ENCODE measurements at regions not wholly inside any gene's neighbourhood (a gene's known extent, or its start where the extent isn't known, plus 50 kb on each side); places are given as distances from the start of the nearest gene placed in this dataset.
"Not testable (repeated sequence)": the region's sequence is repeated elsewhere in the genome, so short reads cannot be mapped to it uniquely, and the experiment has no call there.

DNA sequence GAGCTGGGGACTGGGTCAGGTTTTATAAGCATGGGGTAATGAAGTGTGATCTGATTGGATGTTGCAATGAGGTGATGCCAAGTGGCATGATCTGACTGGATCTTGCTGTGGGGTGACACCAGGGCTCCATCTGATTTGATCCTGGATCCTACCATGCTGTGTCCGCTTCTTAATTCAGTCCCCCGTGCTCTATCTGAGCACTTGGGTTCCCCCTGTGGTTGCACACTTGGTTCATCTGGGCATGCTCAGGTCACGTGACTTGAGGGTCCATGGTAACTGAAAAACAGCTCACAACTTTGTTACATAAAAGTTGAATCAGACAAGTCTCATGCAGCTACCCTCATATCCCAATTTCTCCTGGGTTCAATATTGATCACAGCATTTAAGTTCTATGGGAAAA, 448.6 kb upstream of the NRP1 start:
- no peak for DNase-seq (ENCODE audit: low read depth in 3 of 3)

DNA sequence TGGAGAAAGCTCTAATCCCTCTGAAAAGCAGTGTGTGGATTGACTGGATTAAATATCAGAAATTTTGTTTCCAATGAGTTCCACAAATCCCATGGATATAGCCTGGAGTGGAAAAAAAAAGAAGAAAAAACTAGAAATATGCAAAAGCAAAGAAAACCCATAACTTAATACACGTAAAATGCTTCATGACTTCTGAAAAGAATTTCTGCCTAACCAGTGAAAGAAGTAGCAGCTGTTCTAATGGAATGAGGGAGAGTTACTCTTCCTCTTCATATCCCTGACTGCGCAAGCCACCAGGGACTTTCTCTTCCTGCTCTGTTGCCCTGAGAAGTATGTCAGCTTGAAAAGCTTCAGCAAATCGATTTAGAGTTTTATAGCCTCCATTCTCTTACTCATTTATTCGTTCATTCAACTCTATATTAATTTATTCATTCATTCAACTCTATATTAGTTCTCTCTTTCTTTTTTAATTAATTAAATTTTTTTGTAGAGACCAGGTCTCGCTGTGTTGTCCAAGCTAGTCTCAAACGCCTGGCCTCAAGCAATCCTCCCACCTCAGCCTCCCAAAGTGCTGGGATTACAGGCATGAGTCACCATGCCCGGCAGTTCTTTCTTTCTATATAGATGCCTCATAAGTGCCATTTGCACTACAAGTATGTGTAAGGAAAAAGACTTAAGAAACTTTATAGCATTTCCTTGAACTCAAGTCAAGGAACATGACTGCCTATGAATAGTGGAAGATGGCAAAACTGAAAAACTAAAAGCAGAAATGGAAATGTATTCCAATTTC, 447.3 kb upstream of the NRP1 start:
- no peak for DNase-seq (ENCODE audit: low read depth in 3 of 3)

DNA sequence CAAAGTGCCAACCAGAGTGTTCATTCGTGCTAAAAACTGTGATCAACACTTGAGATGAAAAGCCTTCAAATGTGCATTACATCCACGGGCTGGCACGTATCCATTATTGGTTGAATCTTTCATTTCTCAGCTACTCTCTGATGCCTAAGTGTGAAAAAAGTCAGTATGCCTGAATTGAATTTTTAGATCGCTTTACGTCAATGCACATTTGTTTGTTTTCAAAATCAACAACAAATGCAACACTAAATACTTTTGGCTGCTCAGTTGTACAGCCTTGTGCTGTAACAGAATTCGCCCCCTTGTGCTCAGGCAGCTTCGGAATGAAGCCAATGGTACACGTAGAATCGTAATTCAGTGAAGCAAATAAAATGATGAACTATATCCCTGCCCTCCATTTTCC, 446.5 kb upstream of the NRP1 start:
- DNase-seq (ENCODE audit: low read depth in 3 of 3): no peak

DNA sequence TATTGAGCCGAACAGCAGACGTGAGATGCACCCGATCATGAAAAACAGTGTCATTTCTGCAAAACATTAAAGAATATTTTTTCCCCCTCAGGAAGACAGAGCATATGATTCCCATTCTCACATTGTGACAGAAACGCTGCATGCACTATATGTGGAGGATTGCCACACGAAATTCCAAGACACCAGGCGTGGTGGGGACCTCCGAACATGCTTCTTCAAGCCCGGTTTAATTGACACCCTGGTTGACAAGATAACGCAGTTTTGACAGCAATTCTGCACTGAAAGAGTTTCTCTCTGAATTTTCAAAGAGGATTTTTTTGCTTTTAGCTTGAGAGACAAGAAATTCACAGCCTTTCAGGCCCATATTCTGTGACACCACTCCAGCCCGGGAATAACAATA, 442.8 kb upstream of the NRP1 start:
- no peak for DNase-seq (ENCODE audit: low read depth in 3 of 3)

- no peak for DNase-seq (ENCODE audit: low read depth in 3 of 3)
Measured at GRCh38 chr10:33776419-33777070, 442.1 kb upstream of the NRP1 start.

GRCh38 chr10:33774857-33775256, 440.4 kb upstream of the NRP1 start:
- DNase-seq (ENCODE audit: low read depth in 3 of 3): no peak

DNA sequence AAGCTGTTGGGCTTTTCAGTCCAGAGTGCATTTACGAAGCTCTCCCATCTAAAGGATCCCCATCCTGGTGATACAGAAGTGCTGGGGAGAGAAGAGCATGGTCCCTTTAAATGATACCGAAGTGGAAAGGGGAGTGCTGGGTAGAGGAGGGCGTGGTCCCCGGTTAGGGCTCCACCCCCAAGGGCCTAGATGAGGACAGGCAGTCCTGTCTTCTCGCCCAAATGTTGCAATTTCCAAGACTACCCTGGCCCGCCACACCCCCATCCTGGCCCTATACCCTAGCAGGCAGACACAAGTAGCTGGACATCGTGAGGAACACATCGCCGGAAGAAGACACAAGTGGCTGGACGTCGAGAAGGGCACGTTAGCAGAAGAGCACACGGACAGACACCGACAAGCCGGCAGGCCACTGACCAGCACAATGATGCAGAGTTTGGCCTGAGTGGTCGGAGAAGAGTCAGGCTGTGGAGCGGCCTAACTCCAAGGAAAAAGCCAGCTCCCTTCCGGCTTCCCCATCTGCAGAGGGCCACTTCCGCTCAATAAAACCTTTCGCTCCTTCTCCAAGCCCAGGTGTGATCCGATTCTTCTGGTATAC, 439.5 kb upstream of the NRP1 start:
- no peak for DNase-seq (ENCODE audit: low read depth in 3 of 3)

DNA sequence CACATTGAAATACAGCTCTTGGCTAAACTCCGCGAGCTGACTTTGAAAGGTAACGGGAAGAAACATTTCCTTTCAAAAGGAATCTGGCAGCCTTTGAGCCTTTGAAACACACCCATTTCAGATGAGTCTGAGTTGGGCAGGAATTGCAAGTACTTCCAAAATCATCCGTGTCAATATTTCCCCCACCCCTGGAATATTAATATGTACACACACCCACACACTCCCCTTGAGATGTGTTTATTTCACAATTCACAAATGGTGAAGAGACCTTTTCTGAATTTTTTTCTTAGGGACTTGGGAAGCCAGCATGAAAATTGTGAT, 438.7 kb upstream of the NRP1 start:
- no peak for DNase-seq (ENCODE audit: low read depth in 3 of 3)

DNA sequence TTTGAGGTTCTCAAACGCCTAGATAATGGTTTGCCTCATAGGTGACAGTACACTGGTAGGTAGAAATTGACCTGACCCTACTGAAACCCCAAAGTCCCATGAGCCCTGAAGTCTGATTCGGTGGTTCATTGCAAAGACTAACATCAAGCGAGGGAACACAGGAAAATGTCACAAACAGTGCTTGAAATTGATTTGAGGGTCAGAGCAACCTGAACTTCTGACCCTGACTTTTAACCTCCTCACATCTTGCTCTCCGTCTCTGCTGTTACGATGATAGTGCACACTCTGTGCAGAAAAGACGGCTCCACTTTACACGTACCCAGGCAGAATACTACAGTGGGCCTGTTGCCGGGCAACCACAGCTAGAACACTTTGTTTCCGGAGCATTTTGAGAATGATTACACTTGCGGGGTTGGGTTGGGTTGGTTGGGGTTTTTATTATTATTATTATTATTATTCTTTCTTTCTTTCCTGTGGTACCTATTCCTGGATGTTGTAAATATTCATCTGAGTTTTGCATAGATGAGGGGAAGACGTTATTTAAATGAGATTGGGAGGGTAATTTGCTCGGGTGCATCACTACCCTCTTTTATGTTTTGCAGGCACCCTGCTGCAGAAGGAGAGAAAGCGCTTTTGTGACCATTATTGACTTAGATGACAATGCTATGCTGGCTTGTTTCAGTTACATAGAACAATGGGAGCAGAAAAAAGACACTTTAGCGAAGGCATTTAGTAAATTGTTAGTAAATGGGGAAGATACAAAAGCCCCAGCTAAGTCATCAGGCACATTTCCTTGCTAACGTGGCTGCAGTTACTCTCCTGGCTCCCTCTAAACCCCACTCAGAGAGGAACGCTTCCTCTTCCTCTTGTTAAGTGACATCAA, 438.1 kb upstream of the NRP1 start:
- no peak for DNase-seq (ENCODE audit: low read depth in 3 of 3)

DNA sequence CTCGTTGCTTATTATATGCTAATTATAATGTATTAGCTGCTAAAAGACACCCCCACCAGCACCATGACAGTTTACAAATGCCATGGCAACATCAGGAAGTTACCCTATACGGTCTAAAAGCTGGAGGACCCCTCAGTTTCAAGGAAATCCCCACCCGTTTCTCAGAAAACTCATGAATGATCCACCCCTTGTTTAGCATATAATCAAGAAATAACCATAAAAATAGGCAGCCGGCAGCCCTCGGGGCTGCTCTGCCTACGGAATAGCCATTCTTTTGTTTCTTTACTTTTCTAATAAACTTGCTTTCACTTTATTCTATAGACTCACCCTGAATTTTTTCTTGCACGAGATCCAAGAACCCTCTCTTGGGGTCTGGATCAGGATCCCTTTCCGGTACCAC, 437.4 kb upstream of the NRP1 start:
- not testable (repeated sequence) for DNase-seq (ENCODE audit: low read depth in 3 of 3)

- no peak for DNase-seq (ENCODE audit: low read depth in 3 of 3)
Measured at GRCh38 chr10:33764694-33765185, 430.3 kb upstream of the NRP1 start.

DNA sequence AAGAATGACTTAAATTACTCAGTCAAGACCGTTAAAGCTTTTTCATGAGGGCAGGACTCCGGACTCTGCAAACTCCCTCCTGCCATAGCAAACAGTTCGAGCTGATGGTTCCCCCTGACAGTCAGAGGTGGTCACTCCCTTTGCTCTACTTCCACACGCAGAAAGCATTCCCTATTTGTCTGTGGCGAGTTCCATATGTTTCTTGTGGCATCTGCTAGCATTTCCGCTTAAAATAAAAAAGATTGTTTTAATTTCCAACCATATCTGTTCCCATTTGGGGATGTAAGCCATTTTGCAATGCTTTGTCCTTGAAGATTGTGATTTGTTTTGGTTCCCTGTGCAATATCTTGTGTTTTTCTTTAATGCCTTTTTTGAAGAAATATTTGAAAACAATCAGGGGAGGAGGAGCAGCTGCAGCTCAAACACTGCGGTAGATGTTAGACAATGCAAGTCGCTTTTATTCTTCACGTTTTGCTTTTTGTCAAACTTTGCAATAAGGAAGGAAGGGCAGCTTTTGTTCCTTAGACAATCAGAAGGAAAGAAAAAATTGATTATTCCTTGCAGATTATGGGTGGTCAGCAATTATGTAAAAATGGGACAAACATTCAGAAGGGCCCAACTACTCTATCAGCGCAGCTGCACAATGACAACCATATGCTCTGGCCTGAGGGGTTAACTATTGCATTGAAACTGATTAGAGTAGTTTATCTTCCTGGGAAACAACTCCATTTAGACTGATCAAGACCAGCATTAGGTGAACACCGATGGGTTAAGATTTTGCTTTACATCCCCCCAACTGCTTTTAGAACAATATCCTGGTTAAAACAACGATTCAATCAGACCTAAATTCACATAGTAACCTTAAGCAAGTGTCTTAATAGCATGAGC, 425.8 kb upstream of the NRP1 start:
- no peak for DNase-seq (ENCODE audit: low read depth in 3 of 3)

DNA sequence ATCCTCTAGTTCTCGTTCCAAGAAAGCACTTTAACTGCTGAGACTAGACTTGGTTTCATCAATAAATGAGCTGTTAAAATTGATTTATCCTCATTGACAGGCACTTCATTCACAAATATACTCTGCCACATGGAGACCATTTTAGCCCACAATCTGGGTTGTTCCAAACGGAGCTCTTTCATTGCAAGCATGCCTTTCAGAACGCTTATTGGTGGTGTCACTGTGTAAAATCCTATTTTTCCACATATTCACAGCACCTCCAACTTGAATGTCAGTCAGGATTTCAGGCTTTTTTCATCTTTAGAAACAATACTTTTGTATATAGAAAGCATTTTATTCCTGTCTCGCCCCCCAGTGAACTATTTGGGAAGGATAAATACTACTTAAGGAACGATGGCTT, 424.7 kb upstream of the NRP1 start:
- no peak for DNase-seq (ENCODE audit: low read depth in 3 of 3)

DNA sequence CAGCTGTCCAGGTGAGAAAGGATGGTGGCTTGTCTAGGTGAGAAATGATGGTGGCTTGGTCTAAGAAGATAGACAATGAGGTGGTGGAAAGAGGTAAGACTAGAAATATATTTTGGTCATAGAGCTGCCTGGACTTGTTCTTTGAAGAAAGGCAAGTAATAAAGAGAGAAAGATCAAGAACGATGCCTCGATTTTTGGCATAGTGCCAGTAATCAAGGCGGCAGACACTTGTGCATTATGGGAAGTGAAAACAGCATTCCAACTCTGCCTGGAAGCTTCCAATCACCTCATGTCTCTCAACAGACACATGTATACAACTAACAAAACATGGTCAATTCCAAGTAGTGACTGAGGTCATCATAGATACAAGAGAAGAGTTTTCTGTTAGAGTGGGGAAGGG, 423.8 kb upstream of the NRP1 start:
- DNase-seq (ENCODE audit: low read depth in 3 of 3): no peak

GRCh38 chr10:33754052-33754451, 419.6 kb upstream of the NRP1 start:
- no peak for DNase-seq (ENCODE audit: low read depth in 3 of 3)

- DNase-seq (ENCODE audit: low read depth in 3 of 3): no peak
Measured at GRCh38 chr10:33753389-33753788, 418.9 kb upstream of the NRP1 start.

- no peak for DNase-seq (ENCODE audit: low read depth in 3 of 3)
Measured at GRCh38 chr10:33749790-33750189, 415.3 kb upstream of the NRP1 start.

DNA sequence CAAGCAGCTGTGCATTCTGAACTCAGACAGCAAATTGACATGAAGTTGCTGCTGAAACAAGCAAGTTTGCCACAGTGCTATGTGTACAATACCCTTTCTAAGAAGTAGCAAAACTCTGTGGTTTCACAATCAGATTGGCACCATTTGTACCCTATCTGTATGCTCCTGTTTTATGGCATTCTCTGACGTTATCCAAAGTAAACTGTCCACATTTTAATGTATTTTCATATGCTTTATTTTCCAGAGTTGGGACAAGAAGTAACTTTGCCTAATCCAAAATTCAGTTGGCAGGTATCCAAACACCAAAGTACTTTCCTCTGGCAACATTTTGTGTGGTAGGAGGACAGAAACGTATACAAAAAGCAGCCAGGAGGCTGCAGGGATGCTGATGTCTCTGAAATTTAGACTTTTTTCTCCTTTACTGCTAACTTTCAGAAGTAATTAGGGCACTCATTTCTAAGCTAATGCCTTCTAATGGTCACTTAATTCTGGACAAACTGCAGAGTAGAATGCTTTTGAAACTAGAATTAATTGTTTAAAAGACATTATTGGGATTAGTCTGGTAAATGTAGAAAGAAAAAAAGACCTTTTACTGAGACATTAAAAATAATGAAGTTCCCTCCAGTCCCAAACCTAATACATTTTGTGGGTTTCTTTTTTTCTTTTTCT, 414.7 kb upstream of the NRP1 start:
- no peak for DNase-seq (ENCODE audit: low read depth in 3 of 3)

DNA sequence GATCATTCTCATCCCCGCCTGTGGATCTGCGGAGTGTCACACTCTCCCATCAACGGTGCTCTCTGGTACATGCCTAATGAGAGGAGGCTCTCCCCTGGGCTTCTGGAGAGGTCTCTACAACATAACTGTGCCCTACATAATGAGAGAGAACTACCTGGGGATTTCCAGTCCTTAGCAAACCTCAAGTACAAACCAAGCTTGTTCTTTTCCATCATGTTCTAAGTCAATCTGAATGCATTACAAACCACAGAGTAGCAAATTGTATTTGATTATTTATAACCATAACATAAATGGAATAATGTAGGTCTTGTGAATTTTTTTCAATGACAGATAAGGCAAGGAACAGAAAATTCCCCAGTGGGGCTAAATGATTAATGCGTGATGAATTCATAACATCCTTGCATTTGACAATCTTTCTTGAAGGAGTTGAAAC, 412.4 kb upstream of the NRP1 start:
- no peak for DNase-seq (ENCODE audit: low read depth in 3 of 3)

DNA sequence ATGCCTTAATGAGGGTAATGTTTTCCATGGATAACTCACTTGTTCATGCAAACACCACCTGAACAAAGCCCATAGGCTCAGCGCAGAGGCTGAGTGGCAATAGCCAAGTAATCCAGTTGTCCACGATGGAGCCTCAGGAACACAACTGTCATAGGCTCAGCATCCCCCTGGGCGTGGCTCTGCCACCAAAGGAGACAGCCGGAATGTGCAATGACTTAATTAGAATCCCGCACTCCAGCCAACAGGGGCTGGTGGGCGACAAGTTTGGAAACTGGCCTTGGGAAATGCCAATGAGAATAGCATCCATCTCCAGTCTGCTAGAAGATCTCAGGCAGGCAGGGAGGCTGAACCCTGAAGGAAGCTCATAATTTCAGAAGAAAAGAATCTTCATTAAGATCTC, 411.7 kb upstream of the NRP1 start:
- DNase-seq (ENCODE audit: low read depth in 3 of 3): no peak

DNA sequence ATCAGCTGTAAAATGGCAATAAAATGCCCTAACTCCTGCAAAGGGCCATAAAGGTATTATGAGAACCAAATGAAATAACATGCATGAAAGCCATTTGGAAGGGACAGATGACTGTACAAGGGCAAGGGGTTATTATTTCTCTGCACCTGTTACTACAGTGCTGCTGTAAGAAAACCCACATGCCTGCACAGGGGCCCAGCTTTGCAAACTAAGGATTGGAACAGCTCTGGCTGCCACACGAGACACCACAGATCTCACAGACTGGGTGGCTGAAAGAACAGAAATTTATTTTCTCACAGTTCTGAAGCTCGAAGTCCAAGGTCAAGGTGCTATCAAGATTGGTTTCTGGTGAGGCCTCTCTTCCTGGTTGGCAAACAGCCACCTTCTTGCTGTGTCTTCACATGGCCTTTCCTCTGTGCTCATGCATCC, 409.0 kb upstream of the NRP1 start:
- no peak for DNase-seq (ENCODE audit: low read depth in 3 of 3)

Data from stimulated activated CD4-positive, alpha-beta T cell treated with anti-CD3 and anti-CD28 coated beads, TNF-alpha, amount 100 ng/mL, for 48 hours (primary cell).